Upper lobe of right lung (tissue), 1 donor: ENCODE measurements at regions not wholly inside any gene's neighbourhood (a gene's known extent, or its start where the extent isn't known, plus 50 kb on each side); places are given as distances from the start of the nearest gene placed in this dataset.

Source experiments
- ATAC-seq: fragments of 200-7000 bp; cut with Tn5 transposase; one replicate; pipeline ENCODE4 v1.9.1; 2020; ENCODE audit warnings: mild to moderate bottlenecking, moderate library complexity
- DNase-seq: peaks from one replicate; pipeline ENCODE4 v3.0.0-alpha.2; 2020
- H3K27ac ChIP-seq: fragments of 200-600 bp; one replicate; pipeline ENCODE4 v1.8.0; 2022
- H3K27me3 ChIP-seq: fragments of 200-600 bp; one replicate; pipeline ENCODE4 v1.8.0; 2022; ENCODE audit warnings: mild to moderate bottlenecking
- H3K36me3 ChIP-seq: fragments of 200-600 bp; one replicate; pipeline ENCODE4 v1.8.0; 2022
- H3K4me1 ChIP-seq: fragments of 200-600 bp; one replicate; pipeline ENCODE4 v1.8.0; 2022
- H3K4me3 ChIP-seq: fragments of 200-600 bp; one replicate; pipeline ENCODE4 v1.8.0; 2022; ENCODE audit warnings: mild to moderate bottlenecking
- H3K9me3 ChIP-seq: fragments of 200-600 bp; one replicate; pipeline ENCODE4 v1.8.0; 2022
- intact Hi-C: fragments of 100-400 bp; cut with DNase I; formaldehyde crosslinking; loops from one replicate; pipeline ENCODE4 v1.11.0; 2022
- TF ChIP-seq, protein P1 (sequence below): fragments of 200-600 bp; IDR thresholded peaks from one replicate; pipeline ENCODE4 v1.8.0; 2022; ENCODE audit warnings: antibody characterized with exemption
- donor health status: DM: no; HTN: yes; CAD: no; lungs with severe emphysema.

DNA sequence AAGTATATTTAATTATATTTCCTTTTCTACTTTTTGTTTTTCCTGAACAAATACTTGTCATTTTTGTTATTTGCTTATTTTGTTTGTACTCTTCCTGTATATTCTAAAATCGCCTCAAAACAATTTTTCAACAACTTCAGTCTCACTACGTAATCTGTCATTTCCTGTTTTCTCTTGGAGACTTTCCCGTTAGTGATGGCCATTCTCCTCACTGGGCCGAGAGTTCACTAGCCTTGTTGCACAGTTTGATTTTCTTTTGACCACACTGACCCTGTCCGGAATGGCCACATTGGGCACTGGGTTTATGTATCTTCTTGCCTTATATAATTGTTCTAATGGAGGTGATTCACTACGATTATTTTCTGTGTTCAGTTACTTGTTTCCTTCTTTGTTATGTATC lies 726.1 kb downstream of the FAM181B start:
- TF ChIP-seq, protein P1, sequence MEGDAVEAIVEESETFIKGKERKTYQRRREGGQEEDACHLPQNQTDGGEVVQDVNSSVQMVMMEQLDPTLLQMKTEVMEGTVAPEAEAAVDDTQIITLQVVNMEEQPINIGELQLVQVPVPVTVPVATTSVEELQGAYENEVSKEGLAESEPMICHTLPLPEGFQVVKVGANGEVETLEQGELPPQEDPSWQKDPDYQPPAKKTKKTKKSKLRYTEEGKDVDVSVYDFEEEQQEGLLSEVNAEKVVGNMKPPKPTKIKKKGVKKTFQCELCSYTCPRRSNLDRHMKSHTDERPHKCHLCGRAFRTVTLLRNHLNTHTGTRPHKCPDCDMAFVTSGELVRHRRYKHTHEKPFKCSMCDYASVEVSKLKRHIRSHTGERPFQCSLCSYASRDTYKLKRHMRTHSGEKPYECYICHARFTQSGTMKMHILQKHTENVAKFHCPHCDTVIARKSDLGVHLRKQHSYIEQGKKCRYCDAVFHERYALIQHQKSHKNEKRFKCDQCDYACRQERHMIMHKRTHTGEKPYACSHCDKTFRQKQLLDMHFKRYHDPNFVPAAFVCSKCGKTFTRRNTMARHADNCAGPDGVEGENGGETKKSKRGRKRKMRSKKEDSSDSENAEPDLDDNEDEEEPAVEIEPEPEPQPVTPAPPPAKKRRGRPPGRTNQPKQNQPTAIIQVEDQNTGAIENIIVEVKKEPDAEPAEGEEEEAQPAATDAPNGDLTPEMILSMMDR = no peak
- no peaks in the 10 kb centered on the region for H3K27me3 ChIP-seq
- no peaks in the 10 kb centered on the region for H3K9me3 ChIP-seq
- no peak overlapping the region for H3K4me3 ChIP-seq
- no peak overlapping the region for H3K27ac ChIP-seq
- DNase-seq (no peak), ATAC-seq (no peak)
- intact Hi-C loops = no loop called here
- no peaks in the 10 kb centered on the region for H3K36me3 ChIP-seq
- peaks cover 3% of the 10 kb centered on the region for H3K4me1 ChIP-seq

DNA sequence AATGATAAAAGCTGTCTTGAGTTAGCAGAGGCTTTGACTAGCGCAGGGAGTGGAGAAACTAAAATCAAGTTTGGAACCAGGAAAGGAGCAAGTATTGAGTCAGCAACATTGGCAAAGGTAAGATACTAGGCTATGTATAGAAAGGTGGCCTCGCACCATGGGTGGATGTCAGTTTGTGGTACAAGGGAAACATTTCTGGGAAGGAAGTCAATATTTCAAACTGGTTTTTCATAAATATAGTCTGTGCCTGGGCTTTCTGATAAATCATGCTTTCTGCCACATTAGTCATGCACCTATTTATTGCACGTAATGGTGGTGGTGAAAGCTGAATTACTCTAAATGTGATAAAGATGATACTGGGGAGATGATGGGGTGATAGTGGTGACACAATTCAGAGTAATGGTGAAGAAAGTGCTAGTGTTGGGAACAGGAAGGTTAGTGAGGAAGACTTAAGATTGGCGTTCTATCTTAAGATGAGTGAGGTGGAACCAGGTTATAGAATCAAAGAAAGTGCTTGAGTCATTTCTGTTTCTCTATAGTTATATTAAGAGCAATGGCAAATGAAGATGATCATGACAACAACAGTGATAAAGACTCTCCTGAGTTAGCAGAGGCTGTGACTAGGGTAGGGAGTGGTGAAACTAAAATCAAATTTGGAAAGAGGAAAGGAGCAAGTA lies 729.0 kb downstream of the FAM181B start:
- intact Hi-C loops = no loop called here
- no peaks in the 10 kb centered on the region for H3K27me3 ChIP-seq
- peaks cover 3% of the 10 kb centered on the region for H3K4me1 ChIP-seq
- no peak overlapping the region for H3K4me3 ChIP-seq
- ATAC-seq (no peak), DNase-seq (no peak)
- no peaks in the 10 kb centered on the region for H3K9me3 ChIP-seq
- TF ChIP-seq, protein P1 = no peak
- H3K27ac ChIP-seq = no peak overlapping the region
- H3K36me3 ChIP-seq = no peaks in the 10 kb centered on the region

DNA sequence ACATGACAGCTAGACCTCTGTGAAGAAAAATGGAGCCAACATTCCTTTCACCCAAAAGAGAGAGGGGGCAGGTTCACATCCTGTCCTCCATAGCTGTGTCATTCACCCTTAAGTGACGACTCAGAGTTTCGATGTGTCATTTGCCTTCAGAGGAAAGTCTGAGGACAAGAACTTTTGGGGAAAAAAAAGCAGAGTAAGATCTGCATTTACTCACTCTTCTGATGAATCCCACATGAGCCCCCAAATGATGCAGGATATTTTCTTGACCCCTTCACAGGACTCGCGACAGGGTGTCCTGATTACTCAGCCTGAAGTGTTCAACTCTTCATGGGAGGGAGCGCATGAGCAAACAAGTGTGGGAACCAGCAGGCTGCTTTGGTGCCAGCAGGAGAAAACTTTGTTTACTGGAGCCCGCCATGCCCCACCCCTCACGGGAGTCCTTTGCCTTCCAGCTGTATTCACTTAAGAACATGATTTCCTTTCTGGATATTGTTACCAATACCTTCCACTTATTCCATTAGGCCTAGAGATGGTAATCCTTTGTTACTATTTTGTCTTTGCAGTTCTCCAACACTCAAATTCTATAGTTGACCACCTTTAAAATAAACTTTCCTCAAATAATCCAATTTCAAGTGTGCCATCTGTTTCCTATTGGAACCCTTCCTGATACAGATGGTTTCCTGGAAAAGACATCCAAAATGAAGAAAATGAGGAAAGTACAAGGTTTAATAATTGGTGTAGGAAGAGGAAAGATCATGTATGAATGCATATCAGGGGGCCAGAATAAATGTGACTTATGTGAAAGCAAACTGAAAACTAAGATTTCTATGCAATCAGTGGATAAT lies 729.8 kb downstream of the FAM181B start:
- peaks cover 3% of the 10 kb centered on the region for H3K4me1 ChIP-seq
- H3K9me3 ChIP-seq = no peaks in the 10 kb centered on the region
- no peaks in the 10 kb centered on the region for H3K36me3 ChIP-seq
- H3K4me3 ChIP-seq = no peak overlapping the region
- H3K27ac ChIP-seq = no peak overlapping the region
- DNase-seq (no peak), ATAC-seq (no peak)
- intact Hi-C loops = no loop called here
- H3K27me3 ChIP-seq = no peaks in the 10 kb centered on the region
- TF ChIP-seq, protein P1 = no peak

DNA sequence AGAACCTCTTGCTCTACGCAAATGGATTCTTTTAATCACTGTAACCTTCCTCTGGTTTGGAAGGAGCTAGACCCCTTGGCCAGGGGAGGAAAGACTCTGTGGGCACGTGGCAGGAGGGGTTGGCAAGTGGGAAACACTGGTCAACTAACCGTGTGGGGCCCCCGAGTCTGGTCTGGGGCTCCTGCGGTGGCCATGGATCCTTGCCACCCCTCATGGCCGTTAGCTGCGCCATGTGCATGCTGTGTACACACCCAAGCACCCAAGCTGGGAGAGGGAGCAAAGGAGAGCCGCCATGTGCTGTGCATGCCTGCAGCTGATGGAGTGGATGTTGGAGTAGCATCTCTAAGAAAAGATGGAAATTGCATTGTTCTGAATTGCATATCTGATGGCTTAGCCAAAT lies 730.6 kb downstream of the FAM181B start:
- H3K27ac ChIP-seq = no peak overlapping the region
- H3K36me3 ChIP-seq = no peaks in the 10 kb centered on the region
- H3K9me3 ChIP-seq = no peaks in the 10 kb centered on the region
- no peaks in the 10 kb centered on the region for H3K27me3 ChIP-seq
- TF ChIP-seq, protein P1 = no peak
- ATAC-seq (no peak), DNase-seq (no peak)
- intact Hi-C loops = no loop called here
- peaks cover 3% of the 10 kb centered on the region for H3K4me1 ChIP-seq
- H3K4me3 ChIP-seq = no peak overlapping the region

DNA sequence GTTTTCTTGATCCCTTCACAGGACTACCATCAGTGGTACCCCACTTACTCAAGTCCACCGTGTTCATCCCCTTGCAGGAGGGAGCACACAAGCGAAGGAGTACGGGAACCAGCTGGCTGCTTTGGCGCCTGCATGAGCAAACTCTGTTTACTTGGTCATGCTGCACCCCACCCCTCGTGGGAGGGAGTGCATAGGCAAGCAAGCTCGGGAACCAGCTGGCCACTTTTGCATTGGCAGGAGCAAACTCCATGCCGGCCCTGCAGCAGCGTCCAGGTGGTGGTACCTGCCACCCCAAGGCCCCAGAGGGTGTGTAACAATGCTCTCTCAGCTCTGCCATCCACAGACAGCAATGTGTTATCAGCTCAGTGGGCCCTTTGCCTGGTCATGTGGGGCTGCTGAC lies 737.8 kb downstream of the FAM181B start:
- no peaks in the 10 kb centered on the region for H3K9me3 ChIP-seq
- no peak overlapping the region for H3K27ac ChIP-seq
- no peak overlapping the region for H3K4me3 ChIP-seq
- DNase-seq (no peak), ATAC-seq (peak; percentile 27)
- intact Hi-C loops = no loop called here
- TF ChIP-seq, protein P1 = no peak
- no peaks in the 10 kb centered on the region for H3K27me3 ChIP-seq
- no peaks in the 10 kb centered on the region for H3K4me1 ChIP-seq
- no peaks in the 10 kb centered on the region for H3K36me3 ChIP-seq
